ENCODE measurements at regions not wholly inside any gene's neighbourhood (a gene's known extent, or its start where the extent isn't known, plus 50 kb on each side); places are given as distances from the start of the nearest gene placed in this dataset.

DNA sequence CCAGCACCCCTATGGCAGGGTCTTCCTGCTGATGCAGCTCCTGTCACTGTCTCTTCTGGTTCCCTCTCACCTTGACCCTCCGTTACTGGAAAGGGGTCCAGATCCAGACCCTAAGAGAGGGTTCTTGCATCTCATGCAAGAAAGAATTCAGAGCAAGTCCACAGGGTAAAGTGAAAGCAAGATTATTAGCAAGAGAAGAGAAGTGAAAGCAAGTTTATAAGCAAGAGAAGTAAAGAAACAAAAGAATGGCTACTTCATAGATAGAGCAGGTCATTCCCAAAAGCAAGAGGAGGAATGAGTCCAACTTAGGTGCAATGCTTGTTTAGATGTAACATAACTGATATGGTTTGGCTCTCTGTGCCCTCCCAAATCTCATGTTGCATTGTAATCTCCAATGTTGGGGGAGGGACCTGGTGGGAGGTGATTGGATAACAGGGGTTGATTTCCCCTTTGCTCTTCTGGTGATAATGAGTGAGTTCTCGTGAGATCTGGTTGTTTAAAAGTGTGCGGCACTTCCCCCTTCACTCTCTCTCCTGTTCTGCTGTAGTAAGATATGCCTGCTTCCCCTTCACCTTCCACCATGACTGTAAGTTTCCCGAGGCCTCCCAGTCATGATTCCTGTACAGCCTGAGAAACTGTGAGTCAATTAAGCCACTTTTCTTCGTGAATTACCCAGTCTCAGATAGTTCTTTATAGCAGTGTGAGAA is 183.3 kb downstream of the MED10 start (continued):
- no peak for TF ChIP-seq HDAC6 (IDR thresholded peaks at IDR 0.05; ENCODE audit: low read depth, low read length)
- no peak for TF ChIP-seq CBX8 (IDR thresholded peaks at IDR 0.05; ENCODE audit: borderline replicate concordance, low read depth, low read length)
- no peak for TF ChIP-seq NANOG (IDR thresholded peaks at IDR 0.05; ENCODE audit: insufficient read depth, low read depth, low read length, poor library complexity, severe bottlenecking)
- no peak for TF ChIP-seq JUND (IDR thresholded peaks at IDR 0.05; ENCODE audit: low read length)

All from H1 (cell line).